HCT116 (cell line): ENCODE measurements at regions not wholly inside any gene's neighbourhood (a gene's known extent, or its start where the extent isn't known, plus 50 kb on each side); places are given as distances from the start of the nearest gene placed in this dataset.

Experiments
- ATAC-seq: fragments of 200-7000 bp; cut with Tn5 transposase; 2 replicates; pipeline ENCODE4 v1.9.1; 2020; ENCODE audit warnings: mild to moderate bottlenecking, moderate library complexity
- BruUV-seq: library from RNA; stranded (reverse); fragments of 400-500 nt; replicated peaks from 2 replicates; lab custom pipeline; 2021; lab: Mats Ljungman, UMichigan
- CTCF ChIA-PET: fragments of 300-600 bp; sonication (Branson Sonifier 250); formaldehyde crosslinking; loops from one replicate; lab custom pipeline; 2021; ENCODE audit warnings: antibody characterized with exemption; lab: Charles Lee
- POLR2A ChIA-PET: fragments of 300-600, 350-600 bp; sonication (Branson Sonifier 250); formaldehyde crosslinking; loops from one replicate; lab custom pipeline; 2021; ENCODE audit warnings: antibody characterized with exemption; lab: Charles Lee
- RAD21 ChIA-PET, 2 experiments: fragments of 300-600 bp; sonication (Branson Sonifier 250); formaldehyde crosslinking; loops; one replicate each; lab custom pipeline; 2023; ENCODE audit warnings: low total read pairs in 2 of 2; ENCODE audit not compliant: uncharacterized antibody in 2 of 2, unreplicated experiment in 2 of 2, low non-redundant PET in 1 of 2; lab: Charles Lee
- DNase-seq: peaks from one replicate; pipeline ENCODE4 v3.0.0-alpha.2; 2010; ENCODE audit warnings: low read depth, low spot score
- H2AFZ ChIP-seq: fragments of 200-600 bp; shearing (Covaris generic), sonication (generic); 2 replicates; pipeline ENCODE4 v1.6.1; 2017; ENCODE audit warnings: low read depth, mixed run types, mixed read lengths, antibody characterized with exemption, low read length; ENCODE audit not compliant: poor library complexity, severe bottlenecking
- H3K27ac ChIP-seq: 2 replicates; pipeline ENCODE4 v1.5.1; 2012; ENCODE audit warnings: low read depth, low read length
- H3K27me3 ChIP-seq: fragments of 200-600 bp; sonication (generic); 2 replicates; pipeline ENCODE4 v1.6.1; 2016; ENCODE audit warnings: mixed run types, low read length, mixed read lengths; ENCODE audit not compliant: insufficient read depth
- H3K36me3 ChIP-seq, 2 experiments: fragments of 200-500 bp in 1 of 2; fragments of 200-600 bp in 1 of 2; sonication (Bioruptor generic) in 1 of 2; sonication (generic) in 1 of 2; 2 replicates each; pipeline versions ENCODE4 v1.5.1 to v1.6.1; 2014 to 2016; ENCODE audit warnings: low read length in 2 of 2, inconsistent platforms in 1 of 2, mixed read lengths in 1 of 2, mixed run types in 1 of 2; ENCODE audit not compliant: insufficient read depth in 2 of 2, control insufficient read depth in 1 of 2
- H3K4me1 ChIP-seq, 2 experiments: fragments of 200-600 bp in 1 of 2; sonication (generic) in 1 of 2; 2 replicates each; pipeline versions ENCODE4 v1.5.1 to v1.6.1; 2012 to 2017; ENCODE audit warnings: low read length in 2 of 2, inconsistent platforms in 1 of 2, mild to moderate bottlenecking in 1 of 2, mixed read lengths in 1 of 2, mixed run types in 1 of 2, moderate library complexity in 1 of 2; ENCODE audit not compliant: insufficient read depth in 2 of 2, control insufficient read depth in 1 of 2
- H3K4me2 ChIP-seq: fragments of 200-600 bp; sonication (generic); 2 replicates; pipeline ENCODE4 v1.6.1; 2017; ENCODE audit warnings: mixed run types, low read length, mixed read lengths
- H3K4me3 ChIP-seq, 2 experiments: fragments of 200-600 bp in 1 of 2; sonication (generic) in 1 of 2; replicated peaks in 1 of 2; 2 replicates each; pipeline ENCODE4 v1.5.1; 2011 to 2016; ENCODE audit warnings: low read length in 2 of 2, control low read depth in 1 of 2, low read depth in 1 of 2, mild to moderate bottlenecking in 1 of 2, mixed read lengths in 1 of 2, mixed run types in 1 of 2
- H3K79me2 ChIP-seq: fragments of 200-600 bp; sonication (generic); 2 replicates; pipeline ENCODE4 v1.6.1; 2017; ENCODE audit warnings: mild to moderate bottlenecking, mixed run types, low read length, moderate library complexity, mixed read lengths; ENCODE audit not compliant: insufficient read depth
- H3K9ac ChIP-seq: fragments of 200-600 bp; sonication (generic); 2 replicates; pipeline ENCODE4 v1.6.1; 2016; ENCODE audit warnings: low read length, mixed read lengths
- H3K9me2 ChIP-seq: fragments of 200-600 bp; sonication (generic), shearing (Covaris generic); 2 replicates; pipeline ENCODE4 v1.6.1; 2017; ENCODE audit warnings: mixed run types, mild to moderate bottlenecking, moderate library complexity; ENCODE audit not compliant: insufficient read depth
- H3K9me3 ChIP-seq, 2 experiments: fragments of 200-500 bp in 1 of 2; fragments of 200-600 bp in 1 of 2; sonication (Bioruptor generic) in 1 of 2; sonication (generic) in 1 of 2; 2 replicates each; pipeline ENCODE4 v1.6.1; 2014 to 2017; ENCODE audit warnings: low read length in 2 of 2, mixed read lengths in 2 of 2, inconsistent platforms in 1 of 2, low read depth in 1 of 2, mild to moderate bottlenecking in 1 of 2, mixed run types in 1 of 2, moderate library complexity in 1 of 2; ENCODE audit not compliant: control insufficient read depth in 1 of 2, insufficient read depth in 1 of 2
- H4K20me1 ChIP-seq: fragments of 200-600 bp; sonication (generic), shearing (Covaris generic); 2 replicates; pipeline ENCODE4 v1.6.1; 2017; ENCODE audit warnings: mixed run types, mild to moderate bottlenecking, moderate library complexity; ENCODE audit not compliant: insufficient read depth
- CEBPB ChIP-seq: IDR thresholded peaks from 2 replicates; pipeline ENCODE4 v1.6.1; 2012; ENCODE audit warnings: low read depth
- CTCF ChIP-seq, 3 experiments: fragments of 200-600 bp in 1 of 3; sonication (generic) in 1 of 3; IDR thresholded peaks in 2 of 3; conservative IDR thresholded peaks in 1 of 3; 2 replicates each; pipeline ENCODE4 v1.5.1; 2012 to 2017; ENCODE audit warnings: low read depth in 2 of 3, low read length in 2 of 3, antibody characterized with exemption in 1 of 3, borderline replicate concordance in 1 of 3, control low read depth in 1 of 3, mild to moderate bottlenecking in 1 of 3, mixed read lengths in 1 of 3, mixed run types in 1 of 3, moderate library complexity in 1 of 3; ENCODE audit not compliant: insufficient read depth in 1 of 3
- FOSL1 ChIP-seq: IDR thresholded peaks from 2 replicates; pipeline ENCODE4 v1.6.1; 2012; ENCODE audit warnings: low read depth
- JUND ChIP-seq: IDR thresholded peaks from 2 replicates; pipeline ENCODE4 v1.6.1; 2012
- POLR2AphosphoS5 ChIP-seq: IDR thresholded peaks from 2 replicates; pipeline ENCODE4 v1.6.1; 2011; ENCODE audit warnings: mild to moderate bottlenecking, low read depth, low read length, moderate library complexity
- SIN3A ChIP-seq: IDR thresholded peaks from 2 replicates; pipeline ENCODE4 v1.6.1; 2012; ENCODE audit warnings: low read depth
- SP1 ChIP-seq: IDR thresholded peaks from 2 replicates; pipeline ENCODE4 v1.6.1; 2012; ENCODE audit warnings: low read depth
- SRF ChIP-seq: IDR thresholded peaks from 2 replicates; pipeline ENCODE4 v1.6.1; 2012; ENCODE audit warnings: low read depth
- TCF7L2 ChIP-seq: IDR thresholded peaks from 2 replicates; pipeline ENCODE4 v1.7.0; 2011; ENCODE audit warnings: borderline replicate concordance, inconsistent platforms; ENCODE audit not compliant: insufficient read depth, insufficient read length; ENCODE audit errors: extremely low read depth
- ZFX ChIP-seq: fragments of 450-650 bp; IDR thresholded peaks from 2 replicates; pipeline ENCODE4 v1.6.1; 2017
- intact Hi-C: fragments of 100-400 bp; cut with micrococcal nuclease; formaldehyde crosslinking; loops from 2 replicates; pipeline ENCODE4 v1.10.0; 2022
- TF ChIP-seq, protein P1 (sequence below): IDR thresholded peaks from 2 replicates; pipeline ENCODE4 v1.6.1; 2011; ENCODE audit warnings: mild to moderate bottlenecking, low read length, moderate library complexity; ENCODE audit not compliant: insufficient replicate concordance; ENCODE audit errors: extremely low read depth
- TF ChIP-seq, protein P2 (sequence below): IDR thresholded peaks from 2 replicates; pipeline ENCODE4 v1.6.1; 2012

DNA sequence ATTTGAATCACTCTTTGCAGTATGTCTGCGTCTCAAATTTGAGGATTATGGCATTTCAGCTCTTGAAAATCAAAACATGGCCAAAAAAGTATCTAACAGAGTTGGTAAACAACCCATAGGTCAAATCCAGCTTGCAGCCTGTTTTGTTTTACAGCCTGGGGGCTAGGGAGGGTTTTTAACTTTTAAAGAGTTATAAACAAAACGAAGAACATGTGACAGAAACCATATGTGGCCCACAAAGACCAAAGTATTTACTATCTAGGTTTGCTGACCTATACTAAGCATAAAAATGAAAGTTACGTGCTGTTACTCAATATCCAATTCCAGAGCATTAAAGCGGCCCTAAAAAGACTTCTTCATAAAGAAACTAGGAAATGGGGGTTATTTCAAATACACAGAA lies 55.5 kb upstream of the STARD3NL start (continued):
- no peak for TF ChIP-seq SIN3A
- TF ChIP-seq JUND: no peak
- TF ChIP-seq, all 23 proteins: peak for 0

GRCh38 chr7:38123494-38123893 lies 54.6 kb upstream of the STARD3NL start:
- Histone ChIP-seq H2AFZ (no peak overlapping the region), H3K9me2 (no peaks in the 10 kb centered on the region), H3K4me2 (no peak overlapping the region), H3K9ac (no peak overlapping the region), H3K4me1 (no peaks in the 10 kb centered on the region), H3K79me2 (no peaks in the 10 kb centered on the region), H3K36me3 (no peaks in the 10 kb centered on the region), H3K9me3 (no peaks in the 10 kb centered on the region), H3K27me3 (no peaks in the 10 kb centered on the region), H3K4me3 (no peak overlapping the region), H3K27ac (no peak overlapping the region), H4K20me1 (no peaks in the 10 kb centered on the region)
- DNase-seq (no peak), ATAC-seq (no peak)
- RAD21 ChIA-PET: no interaction called here
- CTCF ChIA-PET: no interaction called here
- BruUV-seq: no TSS peak
- TF ChIP-seq CTCF (IDR thresholded peaks at IDR 0.05 in 2 of 3, conservative IDR thresholded peaks at IDR 0.05 in 1 of 3; ENCODE audit: borderline replicate concordance in 1 of 3, insufficient read depth in 1 of 3, low read depth in 2 of 3, low read length in 2 of 3) (no peak), POLR2AphosphoS5 (no peak), CEBPB (no peak), FOSL1 (no peak), SRF (no peak), JUND (no peak), SP1 (no peak), TCF7L2 (no peak), ZFX (no peak)
- TF ChIP-seq, protein P1, sequence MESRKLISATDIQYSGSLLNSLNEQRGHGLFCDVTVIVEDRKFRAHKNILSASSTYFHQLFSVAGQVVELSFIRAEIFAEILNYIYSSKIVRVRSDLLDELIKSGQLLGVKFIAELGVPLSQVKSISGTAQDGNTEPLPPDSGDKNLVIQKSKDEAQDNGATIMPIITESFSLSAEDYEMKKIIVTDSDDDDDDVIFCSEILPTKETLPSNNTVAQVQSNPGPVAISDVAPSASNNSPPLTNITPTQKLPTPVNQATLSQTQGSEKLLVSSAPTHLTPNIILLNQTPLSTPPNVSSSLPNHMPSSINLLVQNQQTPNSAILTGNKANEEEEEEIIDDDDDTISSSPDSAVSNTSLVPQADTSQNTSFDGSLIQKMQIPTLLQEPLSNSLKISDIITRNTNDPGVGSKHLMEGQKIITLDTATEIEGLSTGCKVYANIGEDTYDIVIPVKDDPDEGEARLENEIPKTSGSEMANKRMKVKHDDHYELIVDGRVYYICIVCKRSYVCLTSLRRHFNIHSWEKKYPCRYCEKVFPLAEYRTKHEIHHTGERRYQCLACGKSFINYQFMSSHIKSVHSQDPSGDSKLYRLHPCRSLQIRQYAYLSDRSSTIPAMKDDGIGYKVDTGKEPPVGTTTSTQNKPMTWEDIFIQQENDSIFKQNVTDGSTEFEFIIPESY: no peak
- TF ChIP-seq, protein P2, sequence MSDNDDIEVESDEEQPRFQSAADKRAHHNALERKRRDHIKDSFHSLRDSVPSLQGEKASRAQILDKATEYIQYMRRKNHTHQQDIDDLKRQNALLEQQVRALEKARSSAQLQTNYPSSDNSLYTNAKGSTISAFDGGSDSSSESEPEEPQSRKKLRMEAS: no peak
- POLR2A ChIA-PET: no interaction called here
- intact Hi-C loops: no loop called here
